HuH-7 (cell line): ENCODE measurements at regions not wholly inside any gene's neighbourhood (a gene's known extent, or its start where the extent isn't known, plus 50 kb on each side); places are given as distances from the start of the nearest gene placed in this dataset.
A peak's percentile ranks its signal among the peaks of the same experiment; 100 is the strongest.

Experiments
- DNase-seq: peaks from one replicate; pipeline ENCODE4 v3.0.0; 2011; ENCODE audit warnings: low spot score

- no peak for DNase-seq
Observed at GRCh38 chr4:53810643-53811042, 219.4 kb upstream of the LNX1 start.

DNA sequence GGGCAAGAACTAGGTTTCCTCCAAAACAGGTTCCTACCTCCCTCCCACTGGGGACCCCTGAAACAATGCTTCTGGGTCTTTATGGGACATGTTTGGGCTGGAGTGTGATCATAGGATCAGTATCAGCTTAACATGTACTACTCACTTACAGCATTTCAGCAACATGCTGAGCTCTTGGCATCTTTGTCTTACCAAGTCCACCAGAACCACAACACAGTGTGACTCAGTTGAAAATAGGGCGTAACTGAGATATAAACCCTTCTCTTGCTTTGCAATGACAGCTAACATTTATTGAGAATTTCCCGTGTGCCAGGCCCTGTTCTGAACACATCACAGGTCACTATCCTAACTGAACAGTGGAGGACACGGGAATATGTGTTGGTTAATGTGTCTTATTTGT, 218.5 kb upstream of the LNX1 start:
- no peak for DNase-seq

- no peak for DNase-seq
Observed at GRCh38 chr4:53805291-53805690, 214.0 kb upstream of the LNX1 start.

GRCh38 chr4:53804719-53805118, 213.4 kb upstream of the LNX1 start:
- DNase-seq, result peak; percentile 33

GRCh38 chr4:53802500-53802899, 211.2 kb upstream of the LNX1 start:
- DNase-seq, result no peak

GRCh38 chr4:53801373-53801772, 210.1 kb upstream of the LNX1 start:
- no peak for DNase-seq

- no peak for DNase-seq
Observed at GRCh38 chr4:53800741-53801140, 209.5 kb upstream of the LNX1 start.

GRCh38 chr4:53793096-53793495, 201.8 kb upstream of the LNX1 start:
- DNase-seq, result no peak

- DNase-seq, result no peak
Observed at GRCh38 chr4:53790286-53790685, 199.0 kb upstream of the LNX1 start.

DNA sequence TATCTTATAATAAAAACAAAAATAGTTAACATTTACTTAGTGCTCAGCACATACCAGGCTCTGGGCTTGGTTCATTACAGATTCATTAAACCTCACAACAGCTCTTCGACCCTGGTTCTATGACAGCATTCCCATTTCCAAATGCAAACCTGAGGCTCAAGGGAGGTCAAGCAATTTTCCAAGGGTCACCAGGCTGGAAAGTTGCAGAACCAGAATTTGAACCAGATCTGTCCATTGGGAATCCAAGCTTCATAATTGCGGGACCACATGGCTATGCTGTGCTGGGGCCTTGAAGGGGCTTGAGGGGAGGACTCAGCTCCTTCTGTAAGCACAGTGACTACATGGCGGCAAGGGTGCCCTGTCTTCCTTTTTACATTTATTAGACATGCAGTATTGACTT, 197.3 kb upstream of the LNX1 start:
- DNase-seq, result no peak

GRCh38 chr4:53788011-53788410, 196.7 kb upstream of the LNX1 start:
- no peak for DNase-seq

- no peak for DNase-seq
Observed at GRCh38 chr4:53786632-53787031, 195.3 kb upstream of the LNX1 start.

- DNase-seq, result no peak
Observed at GRCh38 chr4:53785996-53786395, 194.7 kb upstream of the LNX1 start.

GRCh38 chr4:53784112-53784511, 192.8 kb upstream of the LNX1 start:
- no peak for DNase-seq

DNA sequence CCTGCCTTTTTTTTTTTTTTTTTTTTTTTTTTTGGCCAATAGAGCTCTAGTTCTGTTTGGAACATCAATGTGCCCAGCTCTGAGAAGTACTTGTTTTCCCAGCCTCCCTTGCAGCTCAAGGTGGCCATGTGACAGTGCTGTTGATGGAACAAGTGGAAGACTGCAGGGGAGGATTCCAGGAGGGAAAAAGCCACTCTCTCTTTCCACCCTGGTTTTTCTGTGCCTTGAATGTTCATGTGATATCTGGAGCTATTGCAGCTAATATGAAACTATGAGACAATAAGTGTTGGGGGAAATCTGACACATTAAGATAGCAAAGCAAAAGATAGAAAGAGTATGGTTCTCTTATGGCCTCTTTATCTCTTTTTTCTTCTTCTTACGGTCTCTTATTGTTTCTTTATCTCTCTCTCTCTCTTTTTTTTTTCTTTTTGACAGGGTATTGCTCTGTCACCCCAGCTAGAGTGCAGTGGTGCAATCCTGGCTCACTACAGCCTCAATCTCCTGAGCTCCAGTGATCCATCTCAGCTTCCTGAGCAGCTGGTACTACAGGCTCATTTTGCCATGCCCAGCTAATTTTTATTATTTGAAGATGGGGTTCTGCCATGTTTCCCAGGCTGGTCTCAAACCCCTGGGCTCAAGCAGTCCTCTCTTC, 192.0 kb upstream of the LNX1 start:
- DNase-seq, result no peak

DNA sequence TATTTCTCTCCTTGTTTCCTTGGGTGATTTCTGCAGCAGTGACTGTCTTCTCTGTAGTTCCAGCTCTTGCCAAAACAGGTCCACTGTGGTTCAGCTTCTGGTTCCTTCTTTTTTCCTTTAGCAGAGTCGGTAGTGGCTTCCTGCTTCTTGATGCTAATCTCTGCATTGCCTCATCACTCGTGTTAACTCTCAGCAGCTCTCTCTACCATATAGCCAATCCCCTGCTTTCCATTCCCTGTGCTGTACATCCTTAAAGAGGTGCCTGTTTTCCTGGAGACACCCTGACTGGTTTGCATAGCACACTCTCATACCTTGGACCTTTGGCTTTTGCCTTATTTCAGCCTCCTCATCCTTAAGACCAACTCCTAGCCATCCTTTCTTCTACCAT, 191.2 kb upstream of the LNX1 start:
- DNase-seq, result no peak

DNA sequence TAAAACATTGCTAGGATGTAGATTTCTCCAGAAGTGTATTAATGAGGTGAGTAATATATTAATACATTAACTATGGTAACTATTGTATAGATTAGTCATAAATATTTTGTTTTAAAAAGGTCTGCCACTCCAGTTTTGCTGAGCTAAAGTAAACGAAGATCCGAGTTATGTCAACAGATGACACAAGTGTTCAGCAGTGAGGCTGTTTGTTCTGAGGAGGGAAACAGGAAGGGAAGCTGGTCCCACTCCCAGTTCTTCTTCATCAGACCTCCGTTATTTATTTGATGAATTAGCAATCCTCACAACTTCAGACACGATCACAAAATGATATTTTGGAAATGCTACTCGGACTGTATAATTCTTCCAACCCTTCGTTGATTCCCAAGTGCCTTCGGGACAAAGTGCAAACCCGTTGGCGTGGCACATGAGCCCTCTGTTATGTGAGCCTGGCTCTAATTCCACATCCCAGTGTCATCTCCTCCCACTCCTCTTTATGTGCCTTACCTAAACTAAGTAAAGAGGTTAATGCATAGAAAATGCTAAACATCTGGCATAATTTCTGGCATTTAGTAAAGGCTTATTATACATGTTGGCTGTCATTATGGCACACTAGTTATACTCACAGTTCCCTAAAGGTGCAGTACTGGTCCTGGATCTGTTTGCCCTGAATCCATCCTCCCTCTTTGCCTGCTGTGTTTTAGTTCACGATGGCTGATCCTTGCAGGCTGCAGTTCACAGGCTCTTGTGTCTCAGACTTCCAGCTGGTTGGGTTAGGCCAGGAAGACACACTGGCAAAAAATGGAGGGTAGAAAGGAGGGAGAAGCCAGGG, 190.6 kb upstream of the LNX1 start:
- peak; percentile 39 for DNase-seq

DNA sequence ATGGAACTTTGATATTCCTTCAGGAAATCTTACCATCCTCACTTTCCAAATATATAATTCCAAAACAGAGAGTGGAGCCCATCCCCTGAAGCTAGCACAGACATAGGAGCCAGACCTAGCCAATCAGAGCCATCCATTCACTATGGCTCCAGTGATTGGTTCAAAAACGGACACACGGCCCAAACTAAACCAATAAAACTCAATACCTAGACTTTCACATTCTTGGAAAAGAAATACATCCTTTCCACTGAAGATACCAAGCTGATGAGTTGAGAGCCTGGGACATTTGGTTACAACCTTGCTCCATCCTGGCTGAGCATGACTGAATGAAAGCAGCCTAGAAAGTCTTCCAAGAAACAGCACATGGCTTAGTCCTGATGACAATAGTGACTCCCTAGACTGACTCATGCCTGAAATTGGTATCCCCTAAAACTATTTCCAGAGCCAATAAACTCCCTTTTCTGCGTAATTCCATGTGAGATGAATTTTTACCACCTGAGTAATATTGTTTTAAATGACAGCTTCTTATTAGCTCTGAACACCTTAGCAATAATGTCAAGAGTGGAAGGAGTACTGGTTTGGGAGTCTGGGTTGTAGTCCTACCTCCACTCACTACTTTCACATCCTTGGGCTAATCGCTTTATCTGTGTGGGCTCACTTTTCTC, 189.6 kb upstream of the LNX1 start:
- DNase-seq, result no peak

GRCh38 chr4:53779025-53779424, 187.7 kb upstream of the LNX1 start:
- no peak for DNase-seq

DNA sequence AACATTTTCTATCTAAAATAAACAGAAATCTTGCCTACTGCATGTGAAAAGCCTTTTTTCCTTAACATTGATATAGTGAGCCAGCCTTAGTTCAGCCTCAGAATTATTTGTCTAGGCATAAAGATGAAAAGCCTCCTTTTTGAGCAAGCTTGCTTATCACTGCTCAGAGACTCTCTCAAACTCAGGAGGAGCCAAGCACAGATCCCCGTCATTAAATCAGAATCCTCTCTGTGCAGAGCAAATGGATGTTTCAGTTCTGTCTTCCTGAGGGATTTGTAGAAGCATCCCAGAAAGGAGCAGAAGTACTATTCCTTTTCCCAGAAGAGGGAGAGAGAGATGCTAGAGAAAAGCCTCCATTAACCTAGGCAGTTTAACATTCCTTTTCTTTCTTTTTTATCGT, 186.9 kb upstream of the LNX1 start:
- DNase-seq, result no peak

GRCh38 chr4:53777244-53777984, 186.1 kb upstream of the LNX1 start:
- DNase-seq, result no peak

DNA sequence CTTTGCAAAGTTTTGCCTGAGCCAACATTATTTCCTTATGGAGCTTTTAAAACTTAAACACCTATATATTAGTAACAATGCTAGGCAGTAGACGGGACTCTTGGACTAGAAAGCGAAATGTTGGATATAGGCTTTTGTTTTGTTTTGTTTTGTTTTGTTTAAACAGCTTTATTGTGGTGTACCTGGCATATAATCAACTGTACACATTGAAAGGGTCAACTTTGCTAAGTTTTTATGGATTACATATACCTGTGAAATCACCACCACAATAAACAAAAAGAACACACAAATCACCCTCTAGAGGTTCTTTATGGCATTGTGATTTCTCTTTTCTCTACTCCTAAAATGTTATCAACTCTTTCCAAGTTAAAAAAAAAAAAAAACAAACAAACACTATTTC, 184.9 kb upstream of the LNX1 start:
- no peak for DNase-seq

- DNase-seq, result no peak
Observed at GRCh38 chr4:53775381-53775780, 184.1 kb upstream of the LNX1 start.
